Kidney glomerular epithelial cell (primary cell): ENCODE measurements at regions not wholly inside any gene's neighbourhood (a gene's known extent, or its start where the extent isn't known, plus 50 kb on each side); places are given as distances from the start of the nearest gene placed in this dataset.
"Not testable (repeated sequence)": the region's sequence is repeated elsewhere in the genome, so short reads cannot be mapped to it uniquely, and the experiment has no call there.

Experiments
- DNase-seq: peaks from one replicate; lab custom pipeline; 2025; lab: John Stamatoyannopoulos, UW

- DNase-seq: no peak
Measured at GRCh38 chr13:83825676-83826075, 56.6 kb downstream of the SLITRK1 start.

- no peak for DNase-seq
Measured at GRCh38 chr13:83824560-83824959, 57.7 kb downstream of the SLITRK1 start.

- DNase-seq: no peak
Measured at GRCh38 chr13:83824120-83824519, 58.2 kb downstream of the SLITRK1 start.

GRCh38 chr13:83819611-83820010, 62.7 kb downstream of the SLITRK1 start:
- DNase-seq: no peak

- no peak for DNase-seq
Measured at GRCh38 chr13:83819156-83819555, 63.1 kb downstream of the SLITRK1 start.

- DNase-seq: no peak
Measured at GRCh38 chr13:83816081-83816480, 66.2 kb downstream of the SLITRK1 start.

GRCh38 chr13:83815598-83815997, 66.7 kb downstream of the SLITRK1 start:
- DNase-seq: no peak

- DNase-seq: no peak
Measured at GRCh38 chr13:83810136-83810535, 72.1 kb downstream of the SLITRK1 start.

GRCh38 chr13:83804356-83804962, 77.8 kb downstream of the SLITRK1 start:
- no peak for DNase-seq

- DNase-seq: no peak
Measured at GRCh38 chr13:83798731-83799130, 83.5 kb downstream of the SLITRK1 start.

GRCh38 chr13:83796364-83796763, 85.9 kb downstream of the SLITRK1 start:
- no peak for DNase-seq

- DNase-seq: no peak
Measured at GRCh38 chr13:83794583-83794982, 87.7 kb downstream of the SLITRK1 start.

GRCh38 chr13:83780227-83780626, 102.0 kb downstream of the SLITRK1 start:
- peak; percentile 6 for DNase-seq

- DNase-seq: no peak
Measured at GRCh38 chr13:83773961-83774360, 108.3 kb downstream of the SLITRK1 start.

GRCh38 chr13:83765796-83766195, 116.5 kb downstream of the SLITRK1 start:
- DNase-seq: no peak

- no peak for DNase-seq
Measured at GRCh38 chr13:83761631-83762030, 120.6 kb downstream of the SLITRK1 start.

- DNase-seq: not testable (repeated sequence)
Measured at GRCh38 chr13:83755210-83755609, 127.1 kb downstream of the SLITRK1 start.

- DNase-seq: no peak
Measured at GRCh38 chr13:83753912-83754624, 128.2 kb downstream of the SLITRK1 start.

GRCh38 chr13:83752141-83752540, 130.1 kb downstream of the SLITRK1 start:
- peak; percentile 79 for DNase-seq

- no peak for DNase-seq
Measured at GRCh38 chr13:83740622-83741021, 141.7 kb downstream of the SLITRK1 start.

GRCh38 chr13:83738407-83738806, 143.9 kb downstream of the SLITRK1 start:
- no peak for DNase-seq

- DNase-seq: no peak
Measured at GRCh38 chr13:83733293-83733692, 149.0 kb downstream of the SLITRK1 start.

GRCh38 chr13:83732755-83733154, 149.5 kb downstream of the SLITRK1 start:
- no peak for DNase-seq

GRCh38 chr13:83731113-83731512, 151.2 kb downstream of the SLITRK1 start:
- no peak for DNase-seq
